HG03159 (cell line): ENCODE measurements at regions not wholly inside any gene's neighbourhood (a gene's known extent, or its start where the extent isn't known, plus 50 kb on each side); places are given as distances from the start of the nearest gene placed in this dataset.

Experiments
- ATAC-seq: cut with Tn5 transposase; IDR thresholded peaks from one replicate; pipeline ENCODE4 v1.9.1; 2021; ENCODE audit warnings: mild to moderate bottlenecking, moderate library complexity; ENCODE audit not compliant: unreplicated experiment

- ATAC-seq: no peak
Measured at GRCh38 chr14:25108291-25108690, 58.3 kb upstream of the STXBP6 start.

- no peak for ATAC-seq
Measured at GRCh38 chr14:25103820-25104219, 53.9 kb upstream of the STXBP6 start.

- ATAC-seq: no peak
Measured at GRCh38 chr14:25103271-25103670, 53.3 kb upstream of the STXBP6 start.

GRCh38 chr14:25102788-25103187 is 52.8 kb upstream of the STXBP6 start:
- ATAC-seq: no peak

- ATAC-seq: no peak
Measured at GRCh38 chr14:25101276-25101675, 51.3 kb upstream of the STXBP6 start.
